GM12878 (cell line): ENCODE measurements at regions not wholly inside any gene's neighbourhood (a gene's known extent, or its start where the extent isn't known, plus 50 kb on each side); places are given as distances from the start of the nearest gene placed in this dataset.

Experiments
- ATAC-seq: fragments of 200-7000 bp; cut with Tn5 transposase; 3 replicates; pipeline ENCODE4 v1.9.1; 2020; ENCODE audit warnings: mild to moderate bottlenecking, moderate library complexity
- BruUV-seq: library from RNA; stranded (reverse); fragments of 400-500 nt; replicated peaks from 2 replicates; lab custom pipeline; 2021; lab: Mats Ljungman, UMichigan
- CTCF ChIA-PET: fragments of 300-600 bp; sonication (Branson Sonifier 250); formaldehyde crosslinking; extraction: SDS; loops from one replicate; lab custom pipeline; 2021; ENCODE audit warnings: inconsistent platforms; lab: Yijun Ruan, JAX
- POLR2A ChIA-PET: fragments of 350-600 bp; formaldehyde crosslinking; extraction: SDS; loops from one replicate; lab custom pipeline; 2021; ENCODE audit warnings: inconsistent platforms; lab: Charles Lee
- RAD21 ChIA-PET: fragments of 300-600 bp; sonication (Branson Sonifier 250); formaldehyde crosslinking; loops from one replicate; lab custom pipeline; 2023; ENCODE audit warnings: antibody characterized with exemption; ENCODE audit not compliant: unreplicated experiment; lab: Charles Lee
- SMC1A ChIA-PET: fragments of 300-600 bp; sonication (Branson Sonifier 250); formaldehyde crosslinking; loops from one replicate; lab custom pipeline; 2023; ENCODE audit not compliant: unreplicated experiment, uncharacterized antibody; lab: Charles Lee
- DNase-seq: peaks from one replicate; pipeline ENCODE4 v3.0.0-alpha.2; 2011; ENCODE audit warnings: low read depth, low spot score
- FAIRE-seq: peaks from 3 replicates; lab custom pipeline; 2011; peaks lifted over from hg19 to GRCh38; lab: Jason Lieb, UNC
- H2AFZ ChIP-seq: 2 replicates; pipeline ENCODE4 v1.6.0; 2011; ENCODE audit warnings: low read depth, low read length, control low read depth; ENCODE audit not compliant: control insufficient read depth
- H3K27ac ChIP-seq: 2 replicates; pipeline ENCODE4 v1.5.1; 2011; ENCODE audit warnings: control low read depth; ENCODE audit not compliant: control insufficient read depth, insufficient read depth
- H3K27me3 ChIP-seq, 2 experiments: replicated peaks in 1 of 2; 2 replicates each; pipeline versions ENCODE4 v1.6.0 to v1.6.1; 2011; ENCODE audit warnings: low read length in 1 of 2; ENCODE audit not compliant: control insufficient read depth in 2 of 2, insufficient read depth in 2 of 2
- H3K36me3 ChIP-seq, 2 experiments: 2 replicates each; pipeline ENCODE4 v1.5.1; 2011; ENCODE audit warnings: low read length in 1 of 2; ENCODE audit not compliant: control insufficient read depth in 2 of 2, insufficient read depth in 2 of 2
- H3K4me1 ChIP-seq: 2 replicates; pipeline ENCODE4 v1.6.1; 2011; ENCODE audit warnings: mild to moderate bottlenecking, low read length, moderate library complexity, mixed read lengths; ENCODE audit not compliant: control insufficient read depth, insufficient read depth
- H3K4me2 ChIP-seq: 2 replicates; pipeline ENCODE4 v1.6.0; 2011; ENCODE audit warnings: control low read depth; ENCODE audit not compliant: control insufficient read depth, insufficient read depth
- H3K4me3 ChIP-seq: fragments of 200-600 bp; sonication (generic); 2 replicates; pipeline ENCODE4 v1.5.1; 2016
- H3K79me2 ChIP-seq: 2 replicates; pipeline ENCODE4 v1.6.0; 2011; ENCODE audit warnings: low read length; ENCODE audit not compliant: control insufficient read depth, insufficient read depth
- H3K9ac ChIP-seq: 2 replicates; pipeline ENCODE4 v1.8.0; 2011; ENCODE audit warnings: low read length, control low read depth, mixed read lengths; ENCODE audit not compliant: control insufficient read depth, insufficient read depth
- H3K9me3 ChIP-seq: replicated peaks from 3 replicates; pipeline ENCODE4 v1.5.1; 2011; ENCODE audit warnings: mild to moderate bottlenecking, low read length; ENCODE audit not compliant: control insufficient read depth, insufficient read depth
- H4K20me1 ChIP-seq: 2 replicates; pipeline ENCODE4 v1.6.0; 2011; ENCODE audit not compliant: control insufficient read depth, insufficient read depth
- BCLAF1 ChIP-seq: fragments of 450-650 bp; IDR thresholded peaks from 2 replicates; pipeline ENCODE4 v1.6.1; 2017; ENCODE audit warnings: antibody characterized with exemption, mild to moderate bottlenecking, moderate library complexity
- CBX3 ChIP-seq: fragments of 200-600 bp; sonication (generic); IDR thresholded peaks from 2 replicates; pipeline ENCODE4 v1.6.1; 2016; ENCODE audit warnings: low read depth, borderline replicate concordance
- ETV6 ChIP-seq, 2 experiments: fragments of 450-650 bp in 1 of 2; IDR thresholded peaks in 1 of 2; conservative IDR thresholded peaks in 1 of 2; 2 replicates each; pipeline ENCODE4 v1.6.1; 2014; ENCODE audit warnings: antibody characterized with exemption in 1 of 2, borderline replicate concordance in 1 of 2, low read depth in 1 of 2, mild to moderate bottlenecking in 1 of 2, moderate library complexity in 1 of 2
- HSF1 ChIP-seq: fragments of 150-350 bp; IDR thresholded peaks from 2 replicates; pipeline ENCODE4 v1.6.1; 2014; ENCODE audit warnings: mild to moderate bottlenecking, low read depth, low read length
- JUND ChIP-seq: IDR thresholded peaks from 2 replicates; pipeline ENCODE4 v1.6.1; 2012; ENCODE audit warnings: low read depth, mild to moderate bottlenecking, low read length, improper control_type of control experiment, moderate library complexity
- LARP7 ChIP-seq: fragments of 450-650 bp; IDR thresholded peaks from 2 replicates; pipeline ENCODE4 v1.6.1; 2017; ENCODE audit warnings: mild to moderate bottlenecking
- MEF2A ChIP-seq: IDR thresholded peaks from 2 replicates; pipeline ENCODE4 v1.6.1; 2011; ENCODE audit warnings: low read depth, mild to moderate bottlenecking, low read length, moderate library complexity; ENCODE audit not compliant: insufficient read depth
- MYC ChIP-seq: IDR thresholded peaks from 2 replicates; pipeline ENCODE4 v1.6.1; 2011; ENCODE audit warnings: mild to moderate bottlenecking, low read length, moderate library complexity, inconsistent platforms; ENCODE audit not compliant: insufficient read depth, insufficient replicate concordance, insufficient read length, severe bottlenecking
- NFXL1 ChIP-seq: fragments of 450-650 bp; IDR thresholded peaks from 2 replicates; pipeline ENCODE4 v1.6.1; 2017; ENCODE audit warnings: antibody characterized with exemption, mild to moderate bottlenecking, borderline replicate concordance
- POLR2AphosphoS2 ChIP-seq: IDR thresholded peaks from 2 replicates; pipeline ENCODE4 v1.6.1; 2011; ENCODE audit warnings: low read depth, mild to moderate bottlenecking, low read length, improper control_type of control experiment, moderate library complexity
- TCF12 ChIP-seq: IDR thresholded peaks from 2 replicates; pipeline ENCODE4 v1.6.1; 2011; ENCODE audit warnings: low read depth, mild to moderate bottlenecking, low read length
- YBX1 ChIP-seq: fragments of 450-650 bp; IDR thresholded peaks from 2 replicates; pipeline ENCODE4 v1.6.1; 2016; ENCODE audit warnings: antibody characterized with exemption
- WGBS: methylation state at CpG from one replicate; pipeline ENCODE4 v1.1.6; 2016; ENCODE audit warnings: low lambda C conversion rate; ENCODE audit not compliant: insufficient replicate concordance, insufficient coverage; ENCODE audit errors: missing lambda C conversion rate; 5-methylcytosine and 5-hydroxymethylcytosine counted together
- in situ Hi-C: fragments of 300-500 bp; cut with MboI; formaldehyde crosslinking; loops from 9 replicates; pipeline ENCODE4 v1.14.3; 2018; ENCODE audit warnings: mixed read lengths
- intact Hi-C: fragments of 100-400 bp; cut with micrococcal nuclease; formaldehyde crosslinking; loops from one replicate; pipeline ENCODE4 v1.14.2; 2022; ENCODE audit not compliant: unreplicated experiment

GRCh38 chr1:238753252-238753651, 633.1 kb upstream of the CHRM3 start:
- Histone ChIP-seq H2AFZ (no peak overlapping the region), H3K79me2 (no peaks in the 10 kb centered on the region), H4K20me1 (no peaks in the 10 kb centered on the region), H3K4me3 (no peak overlapping the region), H3K36me3 (no peaks in the 10 kb centered on the region), H3K9ac (no peak overlapping the region), H3K4me1 (no peaks in the 10 kb centered on the region), H3K27me3 (no peaks in the 10 kb centered on the region), H3K27ac (no peak overlapping the region), H3K9me3 (no peaks in the 10 kb centered on the region), H3K4me2 (no peak overlapping the region)
- in situ Hi-C loops: no loop called here
- CTCF ChIA-PET: no interaction called here
- ATAC-seq (no peak), FAIRE-seq (no peak), DNase-seq (no peak)
- 19% methylated on average over 3 of the region's 3 CpGs for WGBS
- SMC1A ChIA-PET: no interaction called here
- RAD21 ChIA-PET: no interaction called here
- TF ChIP-seq YBX1 (no peak), POLR2AphosphoS2 (no peak)
- intact Hi-C loops: no loop called here
- no TSS peak for BruUV-seq
- POLR2A ChIA-PET: no interaction called here

- BruUV-seq: no TSS peak
- no peak for FAIRE-seq
- WGBS: 31% methylated on average over 3 of the region's 3 CpGs
- TF ChIP-seq NFXL1: no peak
- TF ChIP-seq HSF1: no peak
- no peak for TF ChIP-seq TCF12
- TF ChIP-seq LARP7: no peak
- TF ChIP-seq BCLAF1: no peak
- TF ChIP-seq JUND: no peak
- no peak for TF ChIP-seq ETV6 (conservative IDR thresholded peaks at IDR 0.05 in 1 of 2, IDR thresholded peaks at IDR 0.05 in 1 of 2; ENCODE audit: borderline replicate concordance in 1 of 2, low read depth in 1 of 2)
- TF ChIP-seq CBX3: no peak
- no peak for TF ChIP-seq MEF2A
- TF ChIP-seq MYC: no peak
Observed at GRCh38 chr1:238752327-238752726, 634.0 kb upstream of the CHRM3 start.

More at GRCh38 chr1:238752327-238752726, 634.0 kb upstream of the CHRM3 start:
- RAD21 ChIA-PET: no interaction called here
- no peak for ATAC-seq
- no peaks in the 10 kb centered on the region for H3K36me3 ChIP-seq
- no peak overlapping the region for H3K27ac ChIP-seq
- no peak overlapping the region for H3K9ac ChIP-seq
- SMC1A ChIA-PET: no interaction called here
- no peak overlapping the region for H3K4me3 ChIP-seq
- no peaks in the 10 kb centered on the region for H4K20me1 ChIP-seq
- H3K4me2 ChIP-seq: no peak overlapping the region
- in situ Hi-C loops: no loop called here
- POLR2A ChIA-PET: no interaction called here
- H3K79me2 ChIP-seq: no peaks in the 10 kb centered on the region
- intact Hi-C loops: no loop called here
- no peak overlapping the region for H2AFZ ChIP-seq
- no peak for DNase-seq
- H3K4me1 ChIP-seq: no peaks in the 10 kb centered on the region
- no peaks in the 10 kb centered on the region for H3K27me3 ChIP-seq
- H3K9me3 ChIP-seq: no peaks in the 10 kb centered on the region
- CTCF ChIA-PET: no interaction called here
